GM12878 (cell line): ENCODE measurements at regions not wholly inside any gene's neighbourhood (a gene's known extent, or its start where the extent isn't known, plus 50 kb on each side); places are given as distances from the start of the nearest gene placed in this dataset.

ENCODE experiments used
- ATAC-seq: fragments of 200-7000 bp; cut with Tn5 transposase; 3 replicates; pipeline ENCODE4 v1.9.1; 2020; ENCODE audit warnings: mild to moderate bottlenecking, moderate library complexity
- BruUV-seq: library from RNA; stranded (reverse); fragments of 400-500 nt; replicated peaks from 2 replicates; lab custom pipeline; 2021; lab: Mats Ljungman, UMichigan
- CTCF ChIA-PET: fragments of 300-600 bp; sonication (Branson Sonifier 250); formaldehyde crosslinking; extraction: SDS; loops from one replicate; lab custom pipeline; 2021; ENCODE audit warnings: inconsistent platforms; lab: Yijun Ruan, JAX
- POLR2A ChIA-PET: fragments of 350-600 bp; formaldehyde crosslinking; extraction: SDS; loops from one replicate; lab custom pipeline; 2021; ENCODE audit warnings: inconsistent platforms; lab: Charles Lee
- RAD21 ChIA-PET: fragments of 300-600 bp; sonication (Branson Sonifier 250); formaldehyde crosslinking; loops from one replicate; lab custom pipeline; 2023; ENCODE audit warnings: antibody characterized with exemption; ENCODE audit not compliant: unreplicated experiment; lab: Charles Lee
- SMC1A ChIA-PET: fragments of 300-600 bp; sonication (Branson Sonifier 250); formaldehyde crosslinking; loops from one replicate; lab custom pipeline; 2023; ENCODE audit not compliant: unreplicated experiment, uncharacterized antibody; lab: Charles Lee
- DNase-seq: peaks from one replicate; pipeline ENCODE4 v3.0.0-alpha.2; 2011; ENCODE audit warnings: low read depth, low spot score
- FAIRE-seq: peaks from 3 replicates; lab custom pipeline; 2011; peaks lifted over from hg19 to GRCh38; lab: Jason Lieb, UNC
- H2AFZ ChIP-seq: 2 replicates; pipeline ENCODE4 v1.6.0; 2011; ENCODE audit warnings: low read depth, low read length, control low read depth; ENCODE audit not compliant: control insufficient read depth
- H3K27ac ChIP-seq: 2 replicates; pipeline ENCODE4 v1.5.1; 2011; ENCODE audit warnings: control low read depth; ENCODE audit not compliant: control insufficient read depth, insufficient read depth
- H3K27me3 ChIP-seq, 2 experiments: replicated peaks in 1 of 2; 2 replicates each; pipeline versions ENCODE4 v1.6.0 to v1.6.1; 2011; ENCODE audit warnings: low read length in 1 of 2; ENCODE audit not compliant: control insufficient read depth in 2 of 2, insufficient read depth in 2 of 2
- H3K36me3 ChIP-seq, 2 experiments: 2 replicates each; pipeline ENCODE4 v1.5.1; 2011; ENCODE audit warnings: low read length in 1 of 2; ENCODE audit not compliant: control insufficient read depth in 2 of 2, insufficient read depth in 2 of 2
- H3K4me1 ChIP-seq: 2 replicates; pipeline ENCODE4 v1.6.1; 2011; ENCODE audit warnings: mild to moderate bottlenecking, low read length, moderate library complexity, mixed read lengths; ENCODE audit not compliant: control insufficient read depth, insufficient read depth
- H3K4me2 ChIP-seq: 2 replicates; pipeline ENCODE4 v1.6.0; 2011; ENCODE audit warnings: control low read depth; ENCODE audit not compliant: control insufficient read depth, insufficient read depth
- H3K4me3 ChIP-seq: fragments of 200-600 bp; sonication (generic); 2 replicates; pipeline ENCODE4 v1.5.1; 2016
- H3K79me2 ChIP-seq: 2 replicates; pipeline ENCODE4 v1.6.0; 2011; ENCODE audit warnings: low read length; ENCODE audit not compliant: control insufficient read depth, insufficient read depth
- H3K9ac ChIP-seq: 2 replicates; pipeline ENCODE4 v1.8.0; 2011; ENCODE audit warnings: low read length, control low read depth, mixed read lengths; ENCODE audit not compliant: control insufficient read depth, insufficient read depth
- H3K9me3 ChIP-seq: replicated peaks from 3 replicates; pipeline ENCODE4 v1.5.1; 2011; ENCODE audit warnings: mild to moderate bottlenecking, low read length; ENCODE audit not compliant: control insufficient read depth, insufficient read depth
- H4K20me1 ChIP-seq: 2 replicates; pipeline ENCODE4 v1.6.0; 2011; ENCODE audit not compliant: control insufficient read depth, insufficient read depth
- BACH1 ChIP-seq: fragments of 450-650 bp; IDR thresholded peaks from 2 replicates; pipeline ENCODE4 v1.6.1; 2017; ENCODE audit warnings: mild to moderate bottlenecking, borderline replicate concordance
- FOS ChIP-seq: IDR thresholded peaks from 3 replicates; pipeline ENCODE4 v1.6.1; 2011; ENCODE audit warnings: borderline replicate concordance; ENCODE audit not compliant: insufficient read length; ENCODE audit errors: extremely low read depth
- MYB ChIP-seq: fragments of 150-350 bp; IDR thresholded peaks from 2 replicates; pipeline ENCODE4 v1.6.1; 2014; ENCODE audit warnings: mild to moderate bottlenecking, low read depth, low read length, borderline replicate concordance
- NFIC ChIP-seq: IDR thresholded peaks from 2 replicates; pipeline ENCODE4 v1.6.1; 2012; ENCODE audit warnings: low read depth, mild to moderate bottlenecking, inconsistent platforms, low read length, moderate library complexity
- POLR2AphosphoS2 ChIP-seq: IDR thresholded peaks from 2 replicates; pipeline ENCODE4 v1.6.1; 2011; ENCODE audit warnings: low read depth, mild to moderate bottlenecking, low read length, improper control_type of control experiment, moderate library complexity
- SMAD5 ChIP-seq: IDR thresholded peaks from 2 replicates; pipeline ENCODE4 v1.6.1; 2016; ENCODE audit warnings: antibody characterized with exemption, low read depth
- SMC3 ChIP-seq: IDR thresholded peaks from 2 replicates; pipeline ENCODE4 v1.6.1; 2011; ENCODE audit warnings: low read length, improper control_type of control experiment, borderline replicate concordance
- ZBTB40 ChIP-seq: fragments of 450-650 bp; IDR thresholded peaks from 2 replicates; pipeline ENCODE4 v1.6.1; 2016; ENCODE audit warnings: mild to moderate bottlenecking, moderate library complexity, borderline replicate concordance
- WGBS: methylation state at CpG from one replicate; pipeline ENCODE4 v1.1.6; 2016; ENCODE audit warnings: low lambda C conversion rate; ENCODE audit not compliant: insufficient replicate concordance, insufficient coverage; ENCODE audit errors: missing lambda C conversion rate; 5-methylcytosine and 5-hydroxymethylcytosine counted together
- in situ Hi-C: fragments of 300-500 bp; cut with MboI; formaldehyde crosslinking; loops from 9 replicates; pipeline ENCODE4 v1.14.3; 2018; ENCODE audit warnings: mixed read lengths
- intact Hi-C: fragments of 100-400 bp; cut with micrococcal nuclease; formaldehyde crosslinking; loops from one replicate; pipeline ENCODE4 v1.14.2; 2022; ENCODE audit not compliant: unreplicated experiment
- TF ChIP-seq, protein P1 (sequence below): fragments of 150-350 bp; IDR thresholded peaks from 2 replicates; pipeline ENCODE4 v1.6.1; 2014; ENCODE audit warnings: mild to moderate bottlenecking, low read depth, low read length
- TF ChIP-seq, protein P2 (sequence below): fragments of 450-650 bp; IDR thresholded peaks from 2 replicates; pipeline ENCODE4 v1.6.1; 2017; ENCODE audit warnings: mild to moderate bottlenecking, low read depth, inconsistent platforms; ENCODE audit not compliant: poor library complexity, severe bottlenecking
- TF ChIP-seq, protein P3 (sequence below): fragments of 450-650 bp; IDR thresholded peaks from 2 replicates; pipeline ENCODE4 v1.6.1; 2016; ENCODE audit warnings: mild to moderate bottlenecking
- TF ChIP-seq, protein P4 (sequence below): fragments of 450-650 bp; IDR thresholded peaks from 2 replicates; pipeline ENCODE4 v1.6.1; 2018; ENCODE audit warnings: borderline replicate concordance, mild to moderate bottlenecking; ENCODE audit not compliant: partially characterized antibody

GRCh38 chr11:95566211-95566610 lies 223.4 kb downstream of the FAM76B start:
- FAIRE-seq (no peak), DNase-seq (no peak), ATAC-seq (no peak)
- no peaks in the 10 kb centered on the region for H3K4me1 ChIP-seq
- ChIA-PET POLR2A (interaction anchor here (1.2 kb wide), 1 partner anchor 13 kb away, joined by 5 read pairs; no protein-coding TSS in a partner anchor), SMC1A (interaction anchor here (1.6 to 3.7 kb wide), 4 partner anchors 10 to 139 kb away, joined by 4 to 22 read pairs (median 8); no protein-coding TSS in a partner anchor), CTCF (interaction anchor here (1.2 to 2.1 kb wide), 5 partner anchors 9 to 139 kb away, joined by 3 to 6 read pairs (median 4); no protein-coding TSS in a partner anchor), RAD21 (interaction anchor here (1.2 to 1.9 kb wide), 2 partner anchors 9 to 139 kb away, joined by 4 to 8 read pairs; no protein-coding TSS in a partner anchor)
- H3K27me3 ChIP-seq: no peaks in the 10 kb centered on the region
- no peaks in the 10 kb centered on the region for H4K20me1 ChIP-seq
- H3K9me3 ChIP-seq: peaks cover 9% of the 10 kb centered on the region
- in situ Hi-C loops (no loop called here), intact Hi-C loops (no loop called here)
- H3K36me3 ChIP-seq: no peaks in the 10 kb centered on the region
- H2AFZ ChIP-seq: no peak overlapping the region
- BruUV-seq: no TSS peak
- H3K4me3 ChIP-seq: no peak overlapping the region
- 7% methylated on average over 1 of the region's 1 CpG for WGBS
- no peak overlapping the region for H3K4me2 ChIP-seq
- H3K27ac ChIP-seq: no peak overlapping the region
- no peaks in the 10 kb centered on the region for H3K79me2 ChIP-seq
- H3K9ac ChIP-seq: no peak overlapping the region
- TF ChIP-seq, protein P1, sequence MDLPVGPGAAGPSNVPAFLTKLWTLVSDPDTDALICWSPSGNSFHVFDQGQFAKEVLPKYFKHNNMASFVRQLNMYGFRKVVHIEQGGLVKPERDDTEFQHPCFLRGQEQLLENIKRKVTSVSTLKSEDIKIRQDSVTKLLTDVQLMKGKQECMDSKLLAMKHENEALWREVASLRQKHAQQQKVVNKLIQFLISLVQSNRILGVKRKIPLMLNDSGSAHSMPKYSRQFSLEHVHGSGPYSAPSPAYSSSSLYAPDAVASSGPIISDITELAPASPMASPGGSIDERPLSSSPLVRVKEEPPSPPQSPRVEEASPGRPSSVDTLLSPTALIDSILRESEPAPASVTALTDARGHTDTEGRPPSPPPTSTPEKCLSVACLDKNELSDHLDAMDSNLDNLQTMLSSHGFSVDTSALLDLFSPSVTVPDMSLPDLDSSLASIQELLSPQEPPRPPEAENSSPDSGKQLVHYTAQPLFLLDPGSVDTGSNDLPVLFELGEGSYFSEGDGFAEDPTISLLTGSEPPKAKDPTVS: no peak
- TF ChIP-seq POLR2AphosphoS2 (no peak), SMAD5 (no peak), BACH1 (no peak), NFIC (no peak), MYB (no peak), ZBTB40 (no peak), FOS (no peak), SMC3 (no peak)
- TF ChIP-seq, protein P2, sequence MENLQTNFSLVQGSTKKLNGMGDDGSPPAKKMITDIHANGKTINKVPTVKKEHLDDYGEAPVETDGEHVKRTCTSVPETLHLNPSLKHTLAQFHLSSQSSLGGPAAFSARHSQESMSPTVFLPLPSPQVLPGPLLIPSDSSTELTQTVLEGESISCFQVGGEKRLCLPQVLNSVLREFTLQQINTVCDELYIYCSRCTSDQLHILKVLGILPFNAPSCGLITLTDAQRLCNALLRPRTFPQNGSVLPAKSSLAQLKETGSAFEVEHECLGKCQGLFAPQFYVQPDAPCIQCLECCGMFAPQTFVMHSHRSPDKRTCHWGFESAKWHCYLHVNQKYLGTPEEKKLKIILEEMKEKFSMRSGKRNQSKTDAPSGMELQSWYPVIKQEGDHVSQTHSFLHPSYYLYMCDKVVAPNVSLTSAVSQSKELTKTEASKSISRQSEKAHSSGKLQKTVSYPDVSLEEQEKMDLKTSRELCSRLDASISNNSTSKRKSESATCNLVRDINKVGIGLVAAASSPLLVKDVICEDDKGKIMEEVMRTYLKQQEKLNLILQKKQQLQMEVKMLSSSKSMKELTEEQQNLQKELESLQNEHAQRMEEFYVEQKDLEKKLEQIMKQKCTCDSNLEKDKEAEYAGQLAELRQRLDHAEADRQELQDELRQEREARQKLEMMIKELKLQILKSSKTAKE: no peak
- TF ChIP-seq, protein P3, sequence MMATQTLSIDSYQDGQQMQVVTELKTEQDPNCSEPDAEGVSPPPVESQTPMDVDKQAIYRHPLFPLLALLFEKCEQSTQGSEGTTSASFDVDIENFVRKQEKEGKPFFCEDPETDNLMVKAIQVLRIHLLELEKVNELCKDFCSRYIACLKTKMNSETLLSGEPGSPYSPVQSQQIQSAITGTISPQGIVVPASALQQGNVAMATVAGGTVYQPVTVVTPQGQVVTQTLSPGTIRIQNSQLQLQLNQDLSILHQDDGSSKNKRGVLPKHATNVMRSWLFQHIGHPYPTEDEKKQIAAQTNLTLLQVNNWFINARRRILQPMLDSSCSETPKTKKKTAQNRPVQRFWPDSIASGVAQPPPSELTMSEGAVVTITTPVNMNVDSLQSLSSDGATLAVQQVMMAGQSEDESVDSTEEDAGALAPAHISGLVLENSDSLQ: no peak
- TF ChIP-seq, protein P4, sequence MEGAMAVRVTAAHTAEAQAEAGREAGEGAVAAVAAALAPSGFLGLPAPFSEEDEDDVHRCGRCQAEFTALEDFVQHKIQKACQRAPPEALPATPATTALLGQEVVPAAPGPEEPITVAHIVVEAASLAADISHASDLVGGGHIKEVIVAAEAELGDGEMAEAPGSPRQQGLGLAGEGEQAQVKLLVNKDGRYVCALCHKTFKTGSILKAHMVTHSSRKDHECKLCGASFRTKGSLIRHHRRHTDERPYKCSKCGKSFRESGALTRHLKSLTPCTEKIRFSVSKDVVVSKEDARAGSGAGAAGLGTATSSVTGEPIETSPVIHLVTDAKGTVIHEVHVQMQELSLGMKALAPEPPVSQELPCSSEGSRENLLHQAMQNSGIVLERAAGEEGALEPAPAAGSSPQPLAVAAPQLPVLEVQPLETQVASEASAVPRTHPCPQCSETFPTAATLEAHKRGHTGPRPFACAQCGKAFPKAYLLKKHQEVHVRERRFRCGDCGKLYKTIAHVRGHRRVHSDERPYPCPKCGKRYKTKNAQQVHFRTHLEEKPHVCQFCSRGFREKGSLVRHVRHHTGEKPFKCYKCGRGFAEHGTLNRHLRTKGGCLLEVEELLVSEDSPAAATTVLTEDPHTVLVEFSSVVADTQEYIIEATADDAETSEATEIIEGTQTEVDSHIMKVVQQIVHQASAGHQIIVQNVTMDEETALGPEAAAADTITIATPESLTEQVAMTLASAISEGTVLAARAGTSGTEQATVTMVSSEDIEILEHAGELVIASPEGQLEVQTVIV: no peak
